A204.1 (cell line): ENCODE measurements at regions not wholly inside any gene's neighbourhood (a gene's known extent, or its start where the extent isn't known, plus 50 kb on each side); places are given as distances from the start of the nearest gene placed in this dataset.
"Not testable (repeated sequence)": the region's sequence is repeated elsewhere in the genome, so short reads cannot be mapped to it uniquely, and the experiment has no call there.

ENCODE experiments used
- FAIRE-seq: peaks from 2 replicates; lab custom pipeline; 2012; peaks lifted over from hg19 to GRCh38; lab: Jason Lieb, UNC

DNA sequence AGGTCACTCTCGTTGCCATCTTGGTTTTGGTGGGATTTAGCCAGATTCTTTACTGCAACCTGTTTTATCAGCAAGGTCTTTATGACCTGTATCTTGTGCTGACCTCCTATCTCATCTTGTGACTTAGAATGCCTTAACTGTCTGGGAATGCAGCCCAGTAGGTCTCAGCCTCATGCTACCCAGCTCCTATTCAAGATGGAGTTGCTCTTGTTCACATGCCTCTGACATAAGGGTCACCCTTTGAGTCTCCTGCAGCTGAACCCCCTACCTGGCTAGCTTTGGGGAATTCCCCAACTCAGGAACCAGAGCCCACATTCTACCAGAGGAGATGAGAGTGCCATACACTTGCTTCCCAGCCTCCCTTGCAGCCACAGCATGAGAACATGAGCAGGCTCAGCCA is 123.0 kb upstream of the ARHGEF3 start:
- not testable (repeated sequence) for FAIRE-seq

DNA sequence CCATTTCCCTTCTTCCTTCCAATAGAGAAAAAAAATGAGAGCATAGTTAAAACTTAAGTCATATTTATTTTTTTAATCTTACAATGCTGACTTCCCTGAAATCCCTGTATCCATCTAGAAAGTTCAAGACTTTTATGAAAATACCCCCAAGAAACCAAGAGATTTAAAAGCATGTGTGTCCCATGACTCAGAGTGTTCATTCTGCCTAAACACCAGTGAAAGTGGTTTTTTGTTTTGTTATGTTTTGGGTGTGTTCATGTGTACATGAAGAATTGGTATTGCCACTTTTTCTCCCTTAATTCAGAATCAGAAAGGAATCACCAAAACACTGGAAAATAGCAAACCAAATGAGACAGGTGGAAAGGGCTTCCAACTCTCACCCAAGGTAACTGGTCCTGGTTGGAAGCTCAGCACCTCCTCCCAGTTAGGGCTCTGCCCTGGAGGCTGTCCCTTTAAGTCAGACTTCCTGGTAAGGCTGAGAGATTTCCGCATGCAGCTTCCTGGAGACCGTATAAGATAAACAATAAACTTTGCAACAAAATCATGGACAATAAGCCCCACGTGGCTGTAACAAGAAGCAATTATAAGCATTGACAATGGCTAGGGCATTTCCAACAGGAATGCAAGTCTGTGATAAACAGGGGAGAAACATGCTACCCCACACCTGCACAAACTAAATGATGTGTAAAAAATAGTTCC is 121.9 kb upstream of the ARHGEF3 start:
- FAIRE-seq, result no peak

DNA sequence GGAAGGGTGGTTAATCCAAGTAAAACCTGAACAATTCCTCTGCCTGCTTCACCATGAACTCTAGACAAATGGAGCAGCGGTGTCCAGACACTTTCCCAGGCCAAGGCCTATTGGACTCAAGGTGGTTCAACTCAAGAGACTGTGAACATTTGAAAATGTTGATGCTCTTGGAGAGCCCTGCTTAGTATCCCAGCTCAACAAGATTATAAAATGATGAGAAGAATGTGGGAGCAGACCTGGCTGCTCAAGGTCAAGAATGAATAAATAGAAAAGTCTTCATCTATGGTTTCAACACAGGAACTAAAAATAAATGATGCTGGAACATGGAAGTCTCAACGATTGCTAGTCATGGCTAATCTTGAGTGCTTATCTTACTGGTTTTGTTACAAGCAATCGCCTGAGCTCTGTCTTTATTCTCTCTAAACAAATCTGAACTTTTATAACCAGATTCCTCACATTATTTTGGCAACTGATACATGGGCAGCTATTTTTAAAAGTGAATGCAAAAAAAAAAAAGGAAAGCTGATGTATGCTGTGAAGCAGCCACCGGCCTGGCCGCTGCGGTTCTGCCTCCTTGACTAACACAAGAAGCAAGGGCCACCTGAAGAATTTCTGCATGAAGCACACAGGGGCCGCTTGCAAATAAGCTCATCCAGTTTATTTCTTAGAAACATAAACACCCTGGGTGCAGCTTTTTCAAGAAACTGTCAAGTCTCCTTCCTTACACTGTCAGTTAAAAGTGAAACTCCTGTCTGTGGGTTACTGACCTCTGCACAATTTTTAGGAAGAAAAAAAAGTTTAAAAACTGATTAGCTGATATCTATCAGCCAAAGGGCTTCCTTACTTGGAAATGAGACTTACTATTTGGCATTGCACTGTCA is 120.1 kb upstream of the ARHGEF3 start:
- FAIRE-seq, result no peak

DNA sequence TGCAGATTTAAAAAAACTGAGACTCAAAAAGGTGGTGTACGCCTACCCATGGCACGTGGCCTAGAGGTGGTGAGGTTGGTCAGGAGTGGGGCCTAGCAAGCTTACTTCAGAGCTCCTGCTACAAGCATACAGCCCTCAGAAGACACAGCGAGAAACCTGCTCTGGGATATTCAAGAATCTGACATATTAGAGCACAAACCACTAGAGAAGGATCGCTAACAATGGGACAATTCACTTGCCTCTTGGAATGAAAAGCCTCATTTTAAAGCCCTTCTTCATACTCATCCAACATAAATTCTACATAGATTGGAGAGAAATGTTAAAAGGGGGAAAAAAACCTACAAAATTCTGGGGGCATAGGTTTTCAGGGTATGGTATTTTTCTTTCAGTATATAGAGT is 118.0 kb upstream of the ARHGEF3 start:
- FAIRE-seq, result no peak

DNA sequence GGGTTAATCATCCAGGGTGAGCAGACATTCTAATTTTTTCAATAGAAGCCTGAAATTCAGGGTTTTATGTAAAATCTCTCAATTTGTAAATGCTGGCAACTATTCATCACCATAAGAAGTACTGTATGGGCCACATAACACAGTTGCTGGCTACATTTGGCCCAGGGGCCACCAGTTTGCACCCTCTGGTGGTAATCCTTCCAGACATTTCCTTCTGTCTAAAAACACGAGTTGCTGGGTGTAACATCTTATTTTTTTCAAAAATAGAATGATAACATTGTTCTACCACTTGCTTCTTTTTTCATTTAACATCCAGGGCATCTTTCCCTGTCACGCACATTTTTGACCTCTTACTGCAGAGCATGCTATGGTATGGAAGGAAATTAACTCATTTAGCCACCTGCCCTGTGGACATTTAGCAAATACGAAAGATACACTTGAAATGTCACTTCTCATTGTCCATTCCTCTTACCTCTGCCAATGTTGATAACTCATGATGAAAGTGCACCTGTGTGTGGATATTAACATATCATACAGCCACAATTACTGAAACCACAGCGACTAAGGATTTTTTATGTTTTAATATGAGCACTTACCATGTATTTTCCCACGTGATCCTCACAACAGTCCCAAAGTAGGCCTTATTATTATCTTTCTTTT is 117.5 kb upstream of the ARHGEF3 start:
- no peak for FAIRE-seq

DNA sequence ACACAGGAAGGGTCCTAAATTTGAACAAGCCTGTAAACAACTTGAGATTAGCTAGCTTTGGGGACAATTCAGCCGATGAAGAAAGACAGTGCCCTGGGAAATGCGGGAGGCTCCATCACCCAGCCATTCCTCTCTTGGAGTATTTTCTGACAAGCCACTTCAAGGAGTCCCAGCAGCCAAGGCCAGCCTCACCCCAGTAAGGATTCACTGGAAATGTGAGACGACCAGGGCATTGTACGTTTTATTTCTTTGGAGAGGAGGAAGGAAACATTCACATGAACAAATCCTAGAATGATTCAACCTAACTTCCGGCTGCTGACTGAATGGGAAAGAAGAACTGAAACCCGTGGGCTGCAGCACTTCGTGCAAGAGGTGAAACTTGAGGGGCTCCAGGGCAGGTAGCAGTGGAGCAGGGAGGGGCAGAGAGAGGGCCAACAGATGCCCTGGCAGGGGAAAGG is 116.4 kb upstream of the ARHGEF3 start:
- FAIRE-seq, result no peak

DNA sequence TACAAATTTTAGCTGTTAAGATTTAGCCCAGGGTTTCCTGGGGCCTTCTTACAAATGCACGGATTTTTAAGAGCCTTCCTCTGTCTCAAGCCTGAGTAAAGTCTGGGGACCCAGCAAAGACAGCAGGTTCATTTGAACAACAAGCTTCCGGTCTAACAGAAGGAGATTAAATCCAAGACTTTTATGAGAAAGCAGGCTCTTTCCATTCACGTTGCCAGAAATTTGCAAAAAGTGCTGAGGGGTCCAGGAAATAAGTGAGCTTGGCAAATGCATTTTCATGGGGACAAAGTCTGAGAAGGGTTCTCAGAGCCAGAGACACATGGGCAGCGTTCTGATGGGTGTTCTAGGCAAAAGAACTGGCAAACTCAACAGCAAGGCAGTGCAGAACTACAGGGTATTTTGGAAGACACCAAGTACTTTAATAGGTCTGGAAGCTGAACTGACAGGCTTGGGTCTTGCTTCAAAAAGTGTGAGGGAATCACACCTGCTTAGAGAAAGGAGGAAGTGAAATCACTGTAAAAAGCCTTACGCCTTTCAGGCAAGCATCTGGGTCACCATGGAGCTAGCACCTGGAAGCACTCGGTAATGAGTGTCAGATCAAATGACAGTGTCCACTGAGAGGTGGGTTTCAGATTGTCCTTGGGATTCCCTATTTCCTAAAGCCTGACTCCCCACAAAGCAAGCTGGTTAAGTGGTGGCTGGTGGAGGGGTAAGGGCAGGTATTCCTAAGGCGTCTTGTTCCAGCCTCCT is 115.8 kb upstream of the ARHGEF3 start:
- no peak for FAIRE-seq

DNA sequence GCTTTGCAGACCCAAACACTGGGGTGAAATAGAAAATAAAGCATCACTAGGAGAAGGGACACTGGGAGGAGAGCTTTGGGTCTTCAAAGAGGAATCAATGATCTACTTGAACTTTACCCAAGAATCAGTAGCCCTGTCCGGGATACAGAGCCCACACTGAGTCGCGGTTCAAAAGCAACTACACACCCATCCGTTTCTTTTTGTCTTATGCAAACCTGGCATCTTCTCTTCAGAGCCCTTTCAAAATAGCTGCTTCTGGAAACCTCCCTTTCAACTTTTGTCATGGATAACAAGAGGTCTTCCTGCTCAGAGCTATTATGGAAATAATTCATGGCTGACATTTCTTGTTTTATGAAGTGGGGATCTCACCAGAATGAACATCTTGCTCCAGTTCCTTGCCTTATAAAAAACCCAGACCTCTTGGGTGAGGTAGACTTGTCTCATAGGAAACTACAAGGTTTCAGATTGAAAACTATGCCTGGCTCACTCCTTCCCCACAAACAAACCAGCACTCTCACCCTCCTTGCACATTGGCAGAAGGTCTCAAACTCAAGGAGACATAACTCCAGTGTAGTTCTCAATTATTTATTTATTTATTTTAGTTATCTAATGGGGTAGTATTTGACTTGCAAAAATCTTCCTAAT is 115.1 kb upstream of the ARHGEF3 start:
- FAIRE-seq, result no peak

DNA sequence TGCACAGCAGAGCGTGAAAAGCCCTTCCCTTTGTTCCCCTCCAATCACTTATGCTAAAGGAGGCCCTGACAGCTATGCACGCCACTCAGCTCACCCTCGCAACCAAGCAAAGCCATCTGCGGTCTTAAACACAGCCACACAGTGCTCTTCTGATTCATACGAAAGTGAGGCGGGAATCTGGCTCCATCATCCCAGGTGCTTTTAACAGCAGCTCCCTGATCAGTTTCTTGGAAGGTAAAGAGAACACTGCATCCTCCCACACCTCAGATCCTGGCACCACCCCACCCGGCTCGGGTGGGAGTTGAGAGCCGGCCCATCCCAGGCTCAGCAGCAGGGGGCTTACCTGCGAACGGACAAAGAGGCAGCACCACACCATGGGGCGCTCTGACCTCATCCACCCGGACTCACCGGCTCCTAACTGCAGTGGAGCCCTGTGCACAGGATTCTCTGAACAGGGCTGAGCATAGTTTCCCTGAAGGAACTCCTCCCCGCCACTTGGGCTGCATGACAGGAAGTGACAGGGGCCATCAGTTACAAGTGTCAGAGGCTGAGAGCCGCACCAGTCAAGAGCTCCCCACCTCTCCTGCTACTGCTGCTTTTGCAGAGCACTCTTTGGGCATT is 114.3 kb upstream of the ARHGEF3 start:
- FAIRE-seq, result no peak

DNA sequence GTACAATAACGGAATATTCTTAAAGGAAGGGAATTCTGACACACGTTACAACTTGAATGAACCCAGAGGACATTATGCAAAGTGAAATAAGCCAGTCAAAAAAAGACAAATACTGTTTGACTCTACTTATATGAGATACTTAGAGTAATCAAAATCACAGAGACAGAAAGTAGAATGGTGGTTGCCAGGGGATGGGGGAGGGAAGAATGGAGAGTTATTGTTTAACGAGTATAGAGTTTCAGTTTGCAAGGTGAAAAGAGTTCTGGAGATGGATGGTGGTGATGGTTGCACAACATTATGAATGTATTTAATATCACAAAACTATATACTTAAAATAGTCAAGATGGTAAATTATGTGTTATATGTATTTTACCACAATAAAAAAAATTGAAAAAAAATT is 112.9 kb upstream of the ARHGEF3 start:
- no peak for FAIRE-seq

DNA sequence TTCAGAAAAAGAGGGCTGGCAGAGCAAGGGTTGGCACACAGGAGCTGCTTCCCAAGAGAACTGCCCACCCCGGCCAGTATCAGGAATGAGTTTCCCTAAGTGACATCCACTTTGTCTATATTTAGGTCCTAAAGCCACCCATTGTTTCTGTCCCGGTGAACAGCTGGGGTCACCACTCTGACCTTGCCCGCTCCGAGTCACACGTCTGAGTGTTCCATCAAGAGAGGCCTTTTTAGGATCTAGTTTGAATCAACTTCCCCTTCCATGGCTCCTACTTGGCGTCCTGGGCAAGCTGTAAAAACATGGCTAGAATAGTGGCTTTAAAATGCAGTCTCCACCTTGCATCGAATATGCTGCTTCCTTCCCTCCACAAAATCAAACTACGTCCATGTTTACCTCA is 109.6 kb upstream of the ARHGEF3 start:
- no peak for FAIRE-seq

DNA sequence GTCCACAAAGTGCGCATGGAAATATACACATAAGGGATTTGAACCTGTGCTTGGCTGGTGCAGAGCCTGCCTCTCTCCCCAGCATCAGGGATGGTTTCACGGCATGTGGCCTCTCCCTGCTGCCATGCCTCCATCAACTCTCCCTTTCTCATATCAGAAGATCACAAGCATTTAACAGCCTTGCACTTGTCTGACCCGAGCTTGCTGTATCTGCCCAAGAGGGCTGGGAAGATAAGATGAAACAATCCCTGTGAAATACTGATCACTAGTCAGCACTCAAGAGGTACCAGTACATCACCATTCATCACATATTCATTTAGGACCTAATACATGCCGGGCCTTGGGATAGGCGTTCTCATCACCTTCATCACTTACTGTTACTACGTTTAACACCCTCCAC is 107.6 kb upstream of the ARHGEF3 start:
- no peak for FAIRE-seq

DNA sequence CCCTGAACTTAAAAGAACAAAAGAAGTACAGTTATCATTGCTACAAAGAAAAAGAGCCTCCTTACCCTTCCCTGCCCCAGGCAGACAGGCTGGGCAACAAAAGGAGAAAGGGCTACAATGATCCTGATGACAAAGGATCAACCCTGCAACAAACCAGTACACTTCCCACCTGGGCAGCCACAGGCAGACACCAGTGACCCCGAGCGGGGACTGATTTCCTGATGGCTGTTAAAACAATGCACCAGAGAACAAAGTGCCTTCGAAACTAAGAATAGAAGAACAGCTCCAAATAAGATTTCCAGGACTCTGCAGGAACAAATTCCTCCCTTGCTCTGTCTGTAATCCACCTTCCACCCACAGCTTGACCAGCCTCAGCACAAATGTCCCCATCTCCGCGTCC is 106.3 kb upstream of the ARHGEF3 start:
- FAIRE-seq, result no peak

DNA sequence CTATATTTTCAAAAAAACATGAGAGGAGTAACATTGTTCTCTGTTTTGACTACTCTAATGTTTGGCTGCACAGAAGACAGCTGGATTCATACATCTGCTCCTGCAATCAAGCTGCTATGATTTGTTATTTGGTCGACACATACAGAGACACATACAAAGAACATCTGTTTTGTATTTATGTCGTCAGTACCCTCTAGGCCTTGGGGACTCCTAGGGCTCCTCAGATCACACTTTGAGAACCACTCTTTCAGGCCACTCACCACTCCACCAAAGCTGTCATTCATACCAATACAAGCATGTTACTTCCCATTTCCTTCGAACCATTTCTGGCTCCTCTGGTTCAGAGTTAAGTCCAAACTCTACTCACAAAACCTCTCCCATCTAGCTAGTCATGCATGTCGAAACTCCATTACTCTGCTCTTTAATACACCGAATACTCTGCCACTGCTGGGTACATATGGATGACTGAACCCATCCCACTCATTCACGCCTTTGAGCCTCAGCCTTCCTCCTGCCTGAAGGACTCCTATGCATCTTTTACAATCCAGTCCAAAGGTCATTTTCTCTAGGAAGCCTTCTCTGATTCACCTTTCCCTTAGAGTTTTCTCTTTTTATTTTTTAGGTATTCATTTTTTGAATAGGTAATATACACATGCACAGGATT is 102.9 kb upstream of the ARHGEF3 start:
- FAIRE-seq, result no peak

DNA sequence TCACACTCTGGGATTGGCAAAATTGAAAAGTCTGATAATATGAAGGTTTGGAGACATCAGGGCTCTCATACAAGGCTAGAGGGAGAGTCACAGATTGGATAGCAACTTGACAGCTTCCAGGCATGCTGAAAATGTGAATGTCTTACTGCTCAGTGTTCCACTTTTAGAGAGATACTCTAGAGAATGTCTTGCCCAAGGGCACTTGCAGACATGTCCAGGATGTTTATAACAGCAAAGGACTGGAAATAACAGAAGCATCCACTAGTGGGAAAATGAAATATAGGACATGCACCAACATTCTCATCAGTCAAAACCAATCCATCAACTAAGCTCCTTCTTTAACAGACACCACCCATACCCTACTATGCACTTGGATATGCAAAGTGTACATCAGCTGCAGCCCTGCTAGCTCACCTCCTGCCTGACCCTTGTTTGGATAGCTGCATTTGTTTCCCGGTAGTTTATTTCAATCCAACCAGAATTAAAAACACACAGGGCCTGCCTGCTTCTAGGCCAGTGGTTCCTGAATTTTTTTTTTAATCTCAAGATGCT is 101.6 kb upstream of the ARHGEF3 start:
- no peak for FAIRE-seq

DNA sequence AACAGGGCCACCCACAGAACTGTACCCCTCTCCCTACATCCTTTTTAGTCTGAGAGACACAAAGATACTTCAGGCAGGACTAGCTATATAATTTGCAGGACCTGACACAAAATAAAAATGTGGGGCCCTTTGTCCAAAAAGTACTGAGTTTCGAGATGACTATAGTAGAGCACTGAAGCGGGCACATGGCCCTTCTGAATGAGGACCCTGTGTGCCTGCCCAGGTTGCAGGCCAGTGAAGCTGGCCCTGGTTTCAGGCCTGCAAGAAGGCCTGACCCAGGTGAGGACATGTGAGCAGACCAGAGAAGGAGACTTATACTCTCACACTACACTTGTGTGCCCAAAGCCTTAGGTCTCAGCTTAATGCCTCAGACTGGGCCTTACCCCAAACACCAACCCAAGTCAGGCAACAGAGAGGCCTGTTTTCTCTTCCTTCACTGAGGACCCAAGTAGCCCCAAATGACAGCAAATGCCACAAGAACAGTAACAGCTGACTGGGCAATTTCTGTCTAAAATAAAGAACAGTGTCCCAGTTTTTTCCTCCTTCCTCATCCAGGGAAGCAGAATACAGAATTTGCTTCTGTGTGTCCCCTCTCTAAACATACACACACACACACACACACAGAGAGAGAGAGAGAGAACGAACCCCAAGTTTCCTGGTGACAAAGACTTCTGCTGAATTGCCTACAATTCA is 100.9 kb upstream of the ARHGEF3 start:
- FAIRE-seq, result no peak

DNA sequence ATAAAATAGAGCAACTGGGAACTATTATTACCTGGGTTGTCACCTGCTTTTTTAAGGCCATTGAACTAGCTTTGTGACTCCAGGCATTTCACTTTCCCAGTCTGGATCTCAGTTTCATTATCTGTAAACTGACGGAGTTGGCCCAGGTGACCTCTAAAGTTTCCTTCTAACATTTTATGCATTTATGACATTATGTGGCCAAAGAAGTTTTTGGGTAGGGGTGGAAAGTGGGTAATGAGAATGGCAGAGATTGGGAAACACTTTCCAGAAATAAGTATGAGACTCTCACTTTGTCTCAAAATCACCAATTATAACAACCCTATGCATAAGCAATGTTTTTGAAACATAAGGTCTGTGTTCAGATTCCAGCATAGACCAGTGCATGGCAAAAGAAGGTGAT is 99.1 kb upstream of the ARHGEF3 start:
- no peak for FAIRE-seq

DNA sequence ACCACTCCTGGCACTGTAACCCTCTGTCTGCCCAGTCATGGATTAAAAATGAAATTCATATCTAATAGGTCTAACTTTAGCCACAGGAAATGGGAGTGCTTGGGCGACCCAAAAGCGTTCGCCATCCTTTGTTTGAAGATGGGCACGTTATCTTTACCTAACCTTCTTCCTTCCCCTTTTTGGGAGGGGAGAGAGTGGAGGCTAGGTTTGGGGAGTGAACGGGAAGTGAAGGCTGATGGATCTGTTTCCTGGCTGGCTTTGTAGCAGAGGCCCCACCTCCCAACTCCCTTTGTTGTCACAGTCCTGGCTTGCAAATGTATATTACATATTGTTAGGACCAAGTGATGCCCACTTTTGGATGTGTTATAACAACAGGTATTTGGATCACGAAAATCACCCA is 98.1 kb upstream of the ARHGEF3 start:
- no peak for FAIRE-seq

DNA sequence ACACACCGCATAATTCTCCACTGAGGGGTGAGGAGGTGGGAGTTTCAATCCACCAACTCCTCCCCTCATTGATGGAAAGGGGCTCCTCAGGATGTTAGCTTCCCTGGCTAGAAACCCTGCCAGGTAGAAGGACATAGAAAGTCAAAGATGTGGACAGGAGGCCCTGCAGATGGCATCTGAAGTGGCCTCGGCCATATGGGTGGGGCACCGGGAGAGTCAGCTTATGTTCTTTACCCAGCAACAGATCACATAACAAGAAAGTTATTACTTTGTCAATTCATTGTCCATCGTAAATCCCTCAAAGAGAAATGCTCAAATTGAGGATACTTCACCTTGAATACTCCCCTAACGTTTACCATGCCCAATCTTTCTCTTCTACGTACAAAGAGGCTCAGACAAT is 97.3 kb upstream of the ARHGEF3 start:
- no peak for FAIRE-seq

DNA sequence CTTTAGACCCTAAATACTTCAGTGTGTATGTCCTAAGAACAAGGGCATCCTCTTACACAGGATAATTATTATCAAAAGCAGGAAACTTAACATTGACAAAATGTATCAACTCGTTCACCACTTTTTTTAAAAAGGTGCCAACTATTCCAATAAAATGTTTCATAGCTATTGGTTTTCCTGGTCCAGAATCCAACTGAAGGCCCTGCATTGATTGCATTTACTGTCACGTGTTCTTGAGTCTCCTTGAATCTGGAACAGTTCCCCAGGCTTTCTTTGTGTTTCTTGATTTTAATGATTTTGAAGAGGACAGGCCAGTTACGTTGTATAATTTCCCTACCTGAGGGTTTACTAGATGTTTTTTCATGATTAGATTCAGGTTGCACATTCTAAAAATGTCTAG is 94.6 kb upstream of the ARHGEF3 start:
- FAIRE-seq, result no peak
